Right ventricle myocardium superior (tissue), 1 donor: ENCODE measurements at regions not wholly inside any gene's neighbourhood (a gene's known extent, or its start where the extent isn't known, plus 50 kb on each side); places are given as distances from the start of the nearest gene placed in this dataset.
"Not testable (repeated sequence)": the region's sequence is repeated elsewhere in the genome, so short reads cannot be mapped to it uniquely, and the experiment has no call there.

ENCODE experiments used
- ATAC-seq: fragments of 200-7000 bp; cut with Tn5 transposase; one replicate; pipeline ENCODE4 v1.9.1; 2020; ENCODE audit warnings: mild to moderate bottlenecking; ENCODE audit not compliant: poor library complexity
- DNase-seq: peaks from one replicate; pipeline ENCODE4 v3.0.0-alpha.2; 2020
- intact Hi-C: fragments of 100-400 bp; cut with DNase I; formaldehyde crosslinking; loops from one replicate; pipeline ENCODE4 v1.11.2; 2022
- donor health status: DM: no; HTN: yes; CAD: no; lungs with severe emphysema.

DNA sequence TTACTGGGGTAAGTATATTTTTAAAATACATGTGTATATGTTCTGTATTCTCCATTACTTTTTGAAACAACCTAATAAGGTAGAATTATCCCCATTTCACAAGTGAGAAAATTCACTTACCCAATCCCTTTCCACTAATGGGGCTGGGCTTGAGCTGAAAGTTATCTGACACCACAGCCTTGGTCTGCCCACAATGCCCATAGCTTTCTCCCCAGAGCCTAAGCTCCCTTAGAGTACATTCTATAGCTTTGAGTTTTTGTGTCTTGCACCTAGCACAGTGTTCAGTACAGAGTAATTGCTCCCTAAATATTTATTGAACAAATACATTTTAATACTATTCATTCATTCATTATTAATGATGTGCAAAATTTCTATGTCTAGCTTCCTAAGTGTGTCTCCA, 152.7 kb upstream of the RUNX1 start:
- intact Hi-C loops, result no loop called here
- DNase-seq, result no peak
- ATAC-seq, result no peak

DNA sequence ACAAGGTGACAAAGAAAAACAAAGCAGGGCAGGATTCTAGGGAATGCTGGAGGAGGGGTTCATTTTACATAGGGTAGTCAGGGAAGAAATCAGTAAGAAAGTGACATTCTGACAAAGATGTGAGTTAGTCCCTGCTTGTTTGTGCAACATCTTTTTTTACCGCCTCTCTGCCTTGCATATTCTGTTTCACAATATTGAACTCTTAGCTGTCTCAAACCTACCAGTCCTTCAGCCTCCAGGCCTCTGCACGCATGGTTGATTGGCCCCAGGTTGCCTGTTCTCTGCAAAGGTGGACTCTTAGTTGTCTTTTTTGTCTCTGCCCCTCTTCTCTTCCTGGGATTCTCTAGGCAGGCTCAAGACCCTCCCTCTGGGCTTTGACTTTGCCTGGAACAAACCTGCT, 152.2 kb upstream of the RUNX1 start:
- intact Hi-C loops, result no loop called here
- ATAC-seq, result no peak
- no peak for DNase-seq

- no peak for ATAC-seq
- no peak for DNase-seq
- intact Hi-C loops, result no loop called here
These were observed 150.6 kb upstream of the RUNX1 start for GRCh38 chr21:35199733-35200015.

DNA sequence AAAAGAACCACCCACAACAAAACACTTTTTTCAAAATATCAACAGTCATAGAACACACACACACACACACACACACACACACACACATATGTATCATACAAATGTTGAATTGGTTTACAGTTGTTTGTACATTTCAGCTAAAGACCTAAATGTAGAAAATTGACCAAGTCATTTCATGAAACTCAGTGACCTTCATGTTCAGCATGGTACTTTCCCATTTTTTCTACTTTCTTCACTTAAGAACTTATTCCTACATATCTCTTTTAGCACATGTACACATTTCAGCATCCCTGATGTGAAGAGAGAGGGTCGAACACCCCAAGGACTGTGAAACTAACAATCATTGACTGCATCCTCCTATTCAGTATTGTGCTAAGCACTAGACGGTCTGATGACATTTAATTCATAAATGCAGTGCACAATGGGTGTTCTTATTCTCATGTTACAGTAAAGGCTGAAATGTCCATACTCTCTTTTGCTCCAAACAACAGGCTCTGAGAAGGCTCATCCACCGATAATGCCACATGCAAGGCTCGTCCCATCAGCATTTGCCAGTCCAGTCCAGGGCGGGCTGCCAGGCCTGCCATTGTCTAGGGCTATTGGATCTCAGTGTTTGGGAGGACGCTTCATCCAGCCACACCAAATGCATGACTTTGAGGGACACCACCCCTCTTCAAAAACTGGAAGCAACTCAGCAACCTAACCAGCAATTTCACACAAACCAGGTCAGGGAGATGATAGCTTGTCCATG, 150.1 kb upstream of the RUNX1 start:
- intact Hi-C loops, result no loop called here
- no peak for DNase-seq
- ATAC-seq, result no peak

GRCh38 chr21:35198565-35198964, 149.5 kb upstream of the RUNX1 start:
- ATAC-seq, result no peak
- no peak for DNase-seq
- intact Hi-C loops, result no loop called here

DNA sequence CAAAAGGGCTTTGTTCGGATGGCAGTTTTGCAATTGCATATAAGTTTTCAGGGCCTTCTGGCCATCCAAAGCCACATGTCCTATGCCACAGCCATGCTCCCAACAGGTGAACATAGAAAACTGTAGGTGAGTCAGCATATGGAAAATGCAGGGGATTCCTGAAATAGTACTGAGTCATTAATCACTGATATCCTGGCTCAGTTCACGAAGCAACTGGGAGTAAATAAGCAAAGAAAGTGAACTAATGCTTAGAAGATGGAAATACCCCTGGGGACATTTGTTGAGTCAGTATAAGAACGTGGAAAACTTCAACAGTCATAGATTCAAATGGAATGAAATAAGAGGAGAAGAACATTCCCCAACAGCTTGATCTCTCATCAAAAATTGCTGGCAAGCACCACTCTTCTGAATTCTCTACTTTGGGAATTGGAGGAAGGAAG, 148.9 kb upstream of the RUNX1 start:
- intact Hi-C loops, result no loop called here
- DNase-seq, result no peak

GRCh38 chr21:35197191-35197590, 148.1 kb upstream of the RUNX1 start:
- intact Hi-C loops, result no loop called here
- no peak for ATAC-seq
- DNase-seq, result no peak

More for the DNA sequence above, 148.9 kb upstream of the RUNX1 start:
- ATAC-seq, result peak; percentile 91

GRCh38 chr21:35196128-35196527, 147.0 kb upstream of the RUNX1 start:
- DNase-seq (no peak), ATAC-seq (no peak)
- intact Hi-C loops, result no loop called here

DNA sequence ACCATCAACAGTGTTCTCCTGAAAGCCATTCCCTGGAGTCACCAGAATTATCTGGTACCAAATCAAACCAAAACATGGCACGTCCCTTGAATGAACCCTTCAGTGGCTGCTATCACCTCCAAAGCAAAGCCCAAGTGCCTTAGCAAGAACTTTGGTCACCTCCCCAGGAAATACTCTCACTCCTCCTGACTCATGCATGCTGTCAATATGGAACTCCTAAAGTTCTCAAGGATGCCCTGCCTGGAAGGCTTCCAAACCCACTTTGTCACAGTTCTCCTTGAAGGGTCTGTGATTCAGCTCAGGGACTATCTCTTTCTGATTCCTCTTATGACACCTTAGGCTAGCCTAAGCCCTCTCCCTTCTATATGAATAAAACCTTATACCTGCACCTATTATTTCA, 146.1 kb upstream of the RUNX1 start:
- DNase-seq, result no peak
- no peak for ATAC-seq
- intact Hi-C loops, result no loop called here

DNA sequence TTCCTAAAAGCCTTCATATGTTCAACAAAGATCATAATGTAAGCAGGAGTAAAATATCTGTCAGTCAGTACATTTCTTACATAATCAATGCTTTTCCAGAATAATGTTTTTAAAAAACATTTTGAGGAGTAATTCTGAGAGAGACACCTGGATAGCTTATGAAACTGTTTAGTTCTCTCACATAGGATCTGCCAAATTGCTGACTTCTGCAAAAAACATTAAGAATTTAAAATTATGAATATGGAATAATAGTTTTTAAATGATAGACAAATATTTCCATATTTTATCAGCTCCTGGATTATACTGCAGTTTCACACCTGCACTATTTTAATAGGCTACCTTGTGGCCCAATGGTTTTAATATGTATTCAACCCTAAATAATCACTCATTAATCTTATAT, 142.7 kb upstream of the RUNX1 start:
- intact Hi-C loops, result loop anchor here (2.0 kb wide), 1 partner anchor 45 kb away; no protein-coding TSS in a partner anchor
- DNase-seq (no peak), ATAC-seq (no peak)

DNA sequence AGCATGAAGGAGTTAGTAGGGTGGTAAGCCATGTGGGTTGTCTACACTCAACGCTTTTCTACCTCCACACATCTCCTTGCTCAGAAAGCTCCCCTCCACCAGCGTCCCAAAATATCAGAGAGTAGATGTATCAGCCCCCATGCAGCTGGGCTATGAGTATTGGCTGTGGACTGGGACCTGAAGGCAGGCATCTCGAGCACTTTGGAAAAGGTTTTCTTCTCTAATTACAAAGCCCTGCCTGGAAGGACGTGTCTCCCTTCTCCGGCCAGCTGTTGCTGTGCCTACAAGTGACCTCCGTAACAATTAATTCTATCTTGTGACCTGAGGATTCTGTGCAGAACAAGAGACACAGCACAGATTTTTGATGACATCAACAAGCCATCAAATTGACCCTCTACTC, 142.0 kb upstream of the RUNX1 start:
- DNase-seq, result no peak
- no peak for ATAC-seq
- intact Hi-C loops, result no loop called here

- ATAC-seq (no peak), DNase-seq (no peak)
- intact Hi-C loops, result no loop called here
These were observed 141.1 kb upstream of the RUNX1 start for GRCh38 chr21:35190201-35190701.

GRCh38 chr21:35189077-35189863, 140.2 kb upstream of the RUNX1 start:
- ATAC-seq (no peak), DNase-seq (no peak)
- intact Hi-C loops, result no loop called here

DNA sequence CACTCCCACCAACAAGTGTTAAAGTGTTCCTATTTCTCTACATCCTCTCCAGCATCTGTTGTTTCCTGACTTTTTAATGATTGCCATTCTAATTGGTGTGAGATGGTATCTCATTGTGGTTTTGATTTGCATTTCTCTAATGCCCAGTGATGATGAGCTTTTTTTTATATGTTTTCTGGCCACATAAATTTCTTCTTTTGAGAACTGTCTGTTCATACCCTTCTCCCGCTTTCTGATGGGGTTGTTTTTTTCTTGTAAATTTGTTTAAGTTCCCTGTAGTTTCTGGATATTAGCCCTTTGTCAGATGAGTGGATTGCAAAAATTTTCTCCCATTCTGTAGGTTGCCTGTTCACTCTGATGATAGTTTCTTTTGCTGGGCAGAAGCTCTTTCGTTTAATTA, 134.3 kb upstream of the RUNX1 start:
- ATAC-seq, intact Hi-C loops, DNase-seq: not testable (repeated sequence)

DNA sequence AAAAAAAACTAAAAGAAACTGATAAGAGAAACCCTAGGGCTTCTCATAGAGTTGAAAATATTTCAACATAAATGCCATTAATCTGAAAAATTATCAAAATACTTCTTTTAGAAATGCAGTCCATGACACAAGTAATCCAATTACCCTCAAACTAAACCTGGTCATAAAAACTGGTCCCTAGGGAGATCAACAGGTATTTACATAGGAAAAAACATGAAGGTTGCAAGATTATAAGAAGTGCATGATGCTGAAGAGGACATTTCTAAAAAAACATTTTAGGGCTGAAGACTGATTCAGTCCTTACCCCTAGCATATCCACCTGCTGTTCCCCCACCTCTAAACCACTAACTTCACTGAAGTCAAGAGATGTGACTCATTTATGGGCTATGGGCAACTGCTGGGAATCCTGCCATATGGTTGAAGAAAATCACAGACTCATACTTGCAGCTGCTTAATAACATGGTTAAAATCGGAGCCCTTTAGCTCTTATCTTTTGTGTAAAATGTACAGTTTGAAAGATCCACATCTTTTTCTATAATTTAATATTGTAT, 131.0 kb upstream of the RUNX1 start:
- ATAC-seq, result no peak
- intact Hi-C loops, result no loop called here
- DNase-seq, result no peak

DNA sequence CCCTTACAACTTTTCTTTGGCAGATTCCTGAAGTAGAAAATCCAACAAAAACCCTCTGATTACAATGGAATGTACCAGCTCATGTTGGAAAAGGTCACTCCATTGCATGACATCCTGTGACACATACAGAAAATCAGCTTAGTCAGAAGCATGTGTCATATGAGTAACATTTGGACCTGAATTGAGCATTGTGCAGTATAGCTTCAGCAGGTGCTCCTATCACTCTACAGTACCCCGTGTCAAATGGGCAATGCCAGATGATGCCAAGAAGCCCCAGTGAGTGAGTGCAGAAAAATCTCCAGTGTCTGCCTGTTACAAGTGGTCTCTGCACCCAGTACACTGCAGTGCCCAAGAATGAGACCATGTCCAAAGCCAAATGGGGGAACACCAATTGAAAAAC, 129.7 kb upstream of the RUNX1 start:
- DNase-seq, result no peak
- ATAC-seq, result no peak
- intact Hi-C loops, result no loop called here

- DNase-seq (no peak), ATAC-seq (no peak)
- intact Hi-C loops, result no loop called here
These were observed 129.0 kb upstream of the RUNX1 start for GRCh38 chr21:35178098-35178497.

GRCh38 chr21:35172231-35172630, 123.1 kb upstream of the RUNX1 start:
- ATAC-seq (no peak), DNase-seq (no peak)
- intact Hi-C loops, result no loop called here

DNA sequence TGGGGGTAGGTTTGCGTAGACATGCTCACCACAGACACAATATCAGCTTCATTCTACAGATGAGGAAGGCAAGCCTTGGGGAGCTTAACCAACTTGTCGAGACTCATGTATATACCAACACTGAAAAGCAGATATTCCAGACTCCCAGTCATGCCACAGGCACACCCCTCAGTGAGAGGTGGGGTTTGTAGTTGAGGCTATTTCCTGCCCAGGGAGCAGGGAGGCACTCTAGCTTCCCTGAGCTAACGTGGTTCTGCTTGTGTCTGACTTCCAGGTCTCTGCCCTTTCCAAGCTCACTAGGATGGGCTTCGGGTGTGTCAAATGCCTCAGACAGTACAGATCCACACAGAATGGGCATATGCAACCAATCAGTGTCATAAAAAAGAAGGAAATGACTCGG, 122.3 kb upstream of the RUNX1 start:
- DNase-seq (no peak), ATAC-seq (no peak)
- intact Hi-C loops, result no loop called here

DNA sequence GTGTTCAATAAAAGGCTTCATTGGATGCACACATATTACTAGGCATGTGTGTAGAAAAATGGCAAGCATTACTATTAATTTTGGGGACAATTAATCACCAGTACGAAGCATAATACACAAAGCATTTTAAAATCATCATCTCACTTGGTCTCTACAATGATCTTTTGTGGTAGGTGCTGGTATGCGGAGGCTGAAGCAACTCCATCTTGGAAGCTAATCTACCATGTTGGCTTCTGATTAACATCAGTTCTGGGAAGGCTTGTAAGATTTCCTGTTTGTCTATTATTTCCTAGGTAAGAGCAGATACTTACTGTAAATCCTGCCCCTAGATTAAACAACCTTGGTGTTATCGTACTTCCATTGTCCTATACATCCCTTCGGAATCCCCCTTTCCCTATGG, 121.7 kb upstream of the RUNX1 start:
- DNase-seq (no peak), ATAC-seq (no peak)
- intact Hi-C loops, result no loop called here
